DND-41 (cell line): ENCODE measurements at regions not wholly inside any gene's neighbourhood (a gene's known extent, or its start where the extent isn't known, plus 50 kb on each side); places are given as distances from the start of the nearest gene placed in this dataset.

Experiments
- EZH2 ChIP-seq: IDR thresholded peaks from 3 replicates; pipeline ENCODE4 v1.6.1; 2012; ENCODE audit warnings: borderline replicate concordance, low read depth, mild to moderate bottlenecking, moderate library complexity, low read length, inconsistent platforms; ENCODE audit not compliant: severe bottlenecking
- TF ChIP-seq, protein P1 (sequence below): IDR thresholded peaks from 2 replicates; pipeline ENCODE4 v1.5.1; 2012; ENCODE audit warnings: borderline replicate concordance, low read length, moderate library complexity, mild to moderate bottlenecking; ENCODE audit not compliant: poor library complexity, severe bottlenecking; ENCODE audit errors: extremely low read depth

DNA sequence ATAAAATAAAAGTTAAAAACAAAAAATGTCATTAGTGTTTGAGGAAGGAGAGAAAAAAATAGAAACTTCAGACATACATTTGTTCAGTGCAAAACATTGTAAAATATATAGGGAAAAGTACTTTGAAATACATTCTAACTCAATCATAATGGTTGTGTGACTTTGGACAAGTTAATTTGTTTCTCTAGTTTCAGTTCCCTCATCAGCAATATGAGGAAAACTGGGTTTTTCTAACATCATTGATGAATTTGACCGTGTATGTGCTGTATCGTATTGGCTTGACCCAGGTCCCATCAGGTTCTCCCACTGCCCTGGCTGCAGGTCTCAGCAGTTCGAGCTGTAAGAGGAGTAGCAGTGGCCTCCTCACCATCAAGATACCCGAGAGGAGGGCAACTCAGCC lies 173.9 kb upstream of the ATF7IP start:
- TF ChIP-seq, protein P1, sequence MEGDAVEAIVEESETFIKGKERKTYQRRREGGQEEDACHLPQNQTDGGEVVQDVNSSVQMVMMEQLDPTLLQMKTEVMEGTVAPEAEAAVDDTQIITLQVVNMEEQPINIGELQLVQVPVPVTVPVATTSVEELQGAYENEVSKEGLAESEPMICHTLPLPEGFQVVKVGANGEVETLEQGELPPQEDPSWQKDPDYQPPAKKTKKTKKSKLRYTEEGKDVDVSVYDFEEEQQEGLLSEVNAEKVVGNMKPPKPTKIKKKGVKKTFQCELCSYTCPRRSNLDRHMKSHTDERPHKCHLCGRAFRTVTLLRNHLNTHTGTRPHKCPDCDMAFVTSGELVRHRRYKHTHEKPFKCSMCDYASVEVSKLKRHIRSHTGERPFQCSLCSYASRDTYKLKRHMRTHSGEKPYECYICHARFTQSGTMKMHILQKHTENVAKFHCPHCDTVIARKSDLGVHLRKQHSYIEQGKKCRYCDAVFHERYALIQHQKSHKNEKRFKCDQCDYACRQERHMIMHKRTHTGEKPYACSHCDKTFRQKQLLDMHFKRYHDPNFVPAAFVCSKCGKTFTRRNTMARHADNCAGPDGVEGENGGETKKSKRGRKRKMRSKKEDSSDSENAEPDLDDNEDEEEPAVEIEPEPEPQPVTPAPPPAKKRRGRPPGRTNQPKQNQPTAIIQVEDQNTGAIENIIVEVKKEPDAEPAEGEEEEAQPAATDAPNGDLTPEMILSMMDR, result no peak
- TF ChIP-seq EZH2, result no peak
